ENCODE measurements at regions not wholly inside any gene's neighbourhood (a gene's known extent, or its start where the extent isn't known, plus 50 kb on each side); places are given as distances from the start of the nearest gene placed in this dataset.

GRCh38 chr15:66905954-66906353 is 159.4 kb upstream of the SMAD3 start:
- no peak for DNase-seq (ENCODE audit: low spot score)
- peaks cover 0 to 25% of the 10 kb centered on the region in 2 donors for H3K4me1 ChIP-seq
- no peaks in the 10 kb centered on the region for H3K36me3 ChIP-seq
- no peak overlapping the region for H3K27ac ChIP-seq
- H3K27me3 ChIP-seq: no peaks in the 10 kb centered on the region
- no peak overlapping the region for H3K4me3 ChIP-seq
- no peaks in the 10 kb centered on the region for H3K9me3 ChIP-seq
- no peak for TF ChIP-seq CTCF (IDR thresholded peaks at IDR 0.05)

- DNase-seq (ENCODE audit: low spot score): no peak
- H3K27ac ChIP-seq: no peak overlapping the region
- H3K4me1 ChIP-seq: peaks cover 0 to 17% of the 10 kb centered on the region in 2 donors
- H3K36me3 ChIP-seq: no peaks in the 10 kb centered on the region
- TF ChIP-seq CTCF (IDR thresholded peaks at IDR 0.05): no peak
- H3K4me3 ChIP-seq: no peak overlapping the region
- no peaks in the 10 kb centered on the region for H3K9me3 ChIP-seq
- no peaks in the 10 kb centered on the region for H3K27me3 ChIP-seq
These were observed 158.5 kb upstream of the SMAD3 start for GRCh38 chr15:66906668-66907614.

GRCh38 chr15:66907826-66908743 is 157.3 kb upstream of the SMAD3 start:
- DNase-seq (ENCODE audit: low spot score): no peak
- no peaks in the 10 kb centered on the region for H3K9me3 ChIP-seq
- no peaks in the 10 kb centered on the region for H3K36me3 ChIP-seq
- peaks cover 0 to 17% of the 10 kb centered on the region in 2 donors for H3K4me1 ChIP-seq
- no peaks in the 10 kb centered on the region for H3K27me3 ChIP-seq
- no peak overlapping the region for H3K4me3 ChIP-seq
- no peak for TF ChIP-seq CTCF (IDR thresholded peaks at IDR 0.05)
- H3K27ac ChIP-seq: no peak overlapping the region

GRCh38 chr15:66908744-66909095 is 156.7 kb upstream of the SMAD3 start:
- no peaks in the 10 kb centered on the region for H3K36me3 ChIP-seq
- H3K4me3 ChIP-seq: no peak overlapping the region
- DNase-seq (ENCODE audit: low spot score): no peak
- TF ChIP-seq CTCF (IDR thresholded peaks at IDR 0.05): no peak
- H3K9me3 ChIP-seq: no peaks in the 10 kb centered on the region
- peaks cover 0 to 17% of the 10 kb centered on the region in 2 donors for H3K4me1 ChIP-seq
- H3K27me3 ChIP-seq: no peaks in the 10 kb centered on the region
- no peak overlapping the region for H3K27ac ChIP-seq

- H3K9me3 ChIP-seq: no peaks in the 10 kb centered on the region
- H3K27ac ChIP-seq: no peak overlapping the region
- TF ChIP-seq CTCF (IDR thresholded peaks at IDR 0.05): no peak
- no peak for DNase-seq (ENCODE audit: low spot score)
- H3K36me3 ChIP-seq: no peaks in the 10 kb centered on the region
- H3K4me1 ChIP-seq: peaks cover 0 to 17% of the 10 kb centered on the region in 2 donors
- H3K27me3 ChIP-seq: no peaks in the 10 kb centered on the region
- H3K4me3 ChIP-seq: no peak overlapping the region
These were observed 156.0 kb upstream of the SMAD3 start for GRCh38 chr15:66909381-66909890.
